Mesendoderm (in vitro differentiated cells): ENCODE measurements at regions not wholly inside any gene's neighbourhood (a gene's known extent, or its start where the extent isn't known, plus 50 kb on each side); places are given as distances from the start of the nearest gene placed in this dataset.
A peak's percentile ranks its signal among the peaks of the same experiment; 100 is the strongest.

Experiments used
- DNase-seq: peaks from one replicate; pipeline ENCODE4 v3.0.0; 2013
- H2AK5ac ChIP-seq: 2 replicates; pipeline ENCODE4 v1.6.1; 2013; ENCODE audit warnings: low read length, inconsistent platforms
- H2BK120ac ChIP-seq: 2 replicates; pipeline ENCODE4 v1.6.1; 2013; ENCODE audit warnings: low read depth, mild to moderate bottlenecking, low read length, moderate library complexity, mixed read lengths
- H2BK15ac ChIP-seq: replicated peaks from 2 replicates; pipeline ENCODE4 v1.6.1; 2013; ENCODE audit warnings: low read depth, mild to moderate bottlenecking, moderate library complexity
- H2BK5ac ChIP-seq: 2 replicates; pipeline ENCODE4 v1.6.1; 2013; ENCODE audit warnings: low read length, inconsistent platforms
- H3K18ac ChIP-seq: 2 replicates; pipeline ENCODE4 v1.6.1; 2013; ENCODE audit warnings: mild to moderate bottlenecking, low read length, mixed read lengths
- H3K23ac ChIP-seq: one replicate; pipeline ENCODE4 v1.6.1; 2013; ENCODE audit warnings: low read length
- H3K27ac ChIP-seq: 2 replicates; pipeline ENCODE4 v1.5.1; 2013; ENCODE audit warnings: low read depth, mild to moderate bottlenecking, inconsistent platforms, low read length, moderate library complexity
- H3K27me3 ChIP-seq: 2 replicates; pipeline ENCODE4 v1.6.1; 2013; ENCODE audit warnings: low read length, control low read depth, mild to moderate bottlenecking, inconsistent platforms; ENCODE audit not compliant: insufficient read depth, poor library complexity
- H3K36me3 ChIP-seq: 2 replicates; pipeline ENCODE4 v1.6.1; 2013; ENCODE audit warnings: low read length, inconsistent platforms; ENCODE audit not compliant: control insufficient read depth, insufficient read depth
- H3K4ac ChIP-seq: one replicate; pipeline ENCODE4 v1.6.1; 2013; ENCODE audit warnings: low read depth, mild to moderate bottlenecking, low read length, moderate library complexity
- H3K4me1 ChIP-seq: 2 replicates; pipeline ENCODE4 v1.6.1; 2013; ENCODE audit warnings: low read depth, low read length, inconsistent platforms; ENCODE audit not compliant: control insufficient read depth
- H3K4me2 ChIP-seq: 2 replicates; pipeline ENCODE4 v1.6.1; 2013; ENCODE audit warnings: low read length
- H3K4me3 ChIP-seq: 2 replicates; pipeline ENCODE4 v1.5.1; 2013; ENCODE audit warnings: mild to moderate bottlenecking, low read length
- H3K56ac ChIP-seq: one replicate; pipeline ENCODE4 v1.6.1; 2013; ENCODE audit warnings: low read length
- H3K79me1 ChIP-seq: 2 replicates; pipeline ENCODE4 v1.6.1; 2013; ENCODE audit warnings: low read length, inconsistent platforms
- H3K79me2 ChIP-seq: 2 replicates; pipeline ENCODE4 v1.6.1; 2013; ENCODE audit warnings: mild to moderate bottlenecking, low read length; ENCODE audit not compliant: control insufficient read depth, insufficient read depth
- H3K9ac ChIP-seq: 2 replicates; pipeline ENCODE4 v1.6.1; 2013; ENCODE audit warnings: low read length, inconsistent platforms
- H4K5ac ChIP-seq: one replicate; pipeline ENCODE4 v1.6.1; 2013; ENCODE audit warnings: low read length
- H4K8ac ChIP-seq: one replicate; pipeline ENCODE4 v1.6.1; 2013; ENCODE audit warnings: low read depth, mild to moderate bottlenecking, control low read depth, low read length, moderate library complexity
- WGBS: extraction: QIAGEN DNeasy Blood & Tissue Kit; methylation state at CpG from one replicate; pipeline ENCODE4 v1.1.7; 2013; ENCODE audit warnings: low lambda C conversion rate, missing lambda C conversion rate; ENCODE audit not compliant: insufficient coverage; ENCODE audit errors: extremely low coverage; 5-methylcytosine and 5-hydroxymethylcytosine counted together

GRCh38 chr19:30712431-30713337 is 340.5 kb downstream of the ZNF536 start:
- Histone ChIP-seq H3K36me3 (no peaks in the 10 kb centered on the region), H3K79me1 (no peaks in the 10 kb centered on the region), H2AK5ac (no peak overlapping the region), H4K5ac (no peak overlapping the region), H2BK120ac (no peak overlapping the region), H3K4me3 (no peak overlapping the region), H3K4ac (no peak overlapping the region), H3K4me2 (no peak overlapping the region), H3K27me3 (no peaks in the 10 kb centered on the region), H3K18ac (no peak overlapping the region), H3K79me2 (no peaks in the 10 kb centered on the region), H2BK5ac (no peak overlapping the region), H3K9ac (no peak overlapping the region), H3K4me1 (peaks cover 4% of the 10 kb centered on the region), H3K23ac (no peak overlapping the region), H2BK15ac (no peak overlapping the region), H3K27ac (no peak overlapping the region), H4K8ac (no peak overlapping the region), H3K56ac (no peak overlapping the region)
- DNase-seq, result no peak
- no CpG with 5 or more reads among the region's 7 CpGs for WGBS

GRCh38 chr19:30711826-30712225 is 339.6 kb downstream of the ZNF536 start:
- no peak overlapping the region for H2BK120ac ChIP-seq
- no peak for DNase-seq
- H3K36me3 ChIP-seq, result no peaks in the 10 kb centered on the region
- no peak overlapping the region for H3K18ac ChIP-seq
- H4K8ac ChIP-seq, result no peak overlapping the region
- H3K79me1 ChIP-seq, result no peaks in the 10 kb centered on the region
- H3K4me3 ChIP-seq, result no peak overlapping the region
- no peak overlapping the region for H2BK15ac ChIP-seq
- H3K27ac ChIP-seq, result no peak overlapping the region
- no peak overlapping the region for H3K56ac ChIP-seq
- no peak overlapping the region for H3K4ac ChIP-seq
- no peaks in the 10 kb centered on the region for H3K27me3 ChIP-seq
- H3K9ac ChIP-seq, result no peak overlapping the region
- H4K5ac ChIP-seq, result no peak overlapping the region
- H3K4me1 ChIP-seq, result peaks cover 4% of the 10 kb centered on the region
- H3K79me2 ChIP-seq, result no peaks in the 10 kb centered on the region
- no peak overlapping the region for H3K23ac ChIP-seq
- no peak overlapping the region for H2AK5ac ChIP-seq
- no peak overlapping the region for H2BK5ac ChIP-seq
- no CpG with 5 or more reads among the region's 4 CpGs for WGBS
- H3K4me2 ChIP-seq, result no peak overlapping the region

- no peak overlapping the region for H3K4ac ChIP-seq
- no peaks in the 10 kb centered on the region for H3K79me1 ChIP-seq
- no peak overlapping the region for H3K23ac ChIP-seq
- H2BK5ac ChIP-seq, result no peak overlapping the region
- H3K9ac ChIP-seq, result no peak overlapping the region
- H3K4me1 ChIP-seq, result peaks cover 4% of the 10 kb centered on the region
- no peak overlapping the region for H3K4me2 ChIP-seq
- H3K27me3 ChIP-seq, result no peaks in the 10 kb centered on the region
- H2AK5ac ChIP-seq, result no peak overlapping the region
- H4K8ac ChIP-seq, result no peak overlapping the region
- no peak overlapping the region for H2BK120ac ChIP-seq
- H3K36me3 ChIP-seq, result no peaks in the 10 kb centered on the region
- no peak for DNase-seq
- H3K18ac ChIP-seq, result no peak overlapping the region
- no peak overlapping the region for H2BK15ac ChIP-seq
- no peak overlapping the region for H3K27ac ChIP-seq
- H3K56ac ChIP-seq, result peak overlapping the region; percentile 0
- H4K5ac ChIP-seq, result no peak overlapping the region
- H3K79me2 ChIP-seq, result no peaks in the 10 kb centered on the region
- WGBS, result no CpG with 5 or more reads among the region's 17 CpGs
- H3K4me3 ChIP-seq, result no peak overlapping the region
Measured at GRCh38 chr19:30711296-30711695, 339.1 kb downstream of the ZNF536 start.

GRCh38 chr19:30710721-30711120 is 338.5 kb downstream of the ZNF536 start:
- Histone ChIP-seq H3K56ac (no peak overlapping the region), H3K27me3 (no peaks in the 10 kb centered on the region), H3K4me1 (peaks cover 4% of the 10 kb centered on the region), H3K79me2 (no peaks in the 10 kb centered on the region), H2BK15ac (no peak overlapping the region), H4K8ac (no peak overlapping the region), H3K18ac (no peak overlapping the region), H2BK120ac (no peak overlapping the region), H3K9ac (no peak overlapping the region), H3K4me3 (no peak overlapping the region), H2AK5ac (no peak overlapping the region), H4K5ac (no peak overlapping the region), H2BK5ac (no peak overlapping the region), H3K23ac (no peak overlapping the region), H3K36me3 (no peaks in the 10 kb centered on the region), H3K27ac (no peak overlapping the region), H3K4ac (no peak overlapping the region), H3K4me2 (no peak overlapping the region), H3K79me1 (no peaks in the 10 kb centered on the region)
- no peak for DNase-seq
- WGBS, result no CpG with 5 or more reads among the region's 12 CpGs

GRCh38 chr19:30708416-30709178 is 336.4 kb downstream of the ZNF536 start:
- H2BK15ac ChIP-seq, result no peak overlapping the region
- no peak overlapping the region for H3K23ac ChIP-seq
- H3K56ac ChIP-seq, result no peak overlapping the region
- H4K8ac ChIP-seq, result no peak overlapping the region
- no peak overlapping the region for H2AK5ac ChIP-seq
- no CpG with 5 or more reads among the region's 11 CpGs for WGBS
- H2BK120ac ChIP-seq, result no peak overlapping the region
- H3K4ac ChIP-seq, result no peak overlapping the region
- no peaks in the 10 kb centered on the region for H3K79me1 ChIP-seq
- no peaks in the 10 kb centered on the region for H3K79me2 ChIP-seq
- H3K9ac ChIP-seq, result no peak overlapping the region
- no peak overlapping the region for H3K4me2 ChIP-seq
- H3K36me3 ChIP-seq, result no peaks in the 10 kb centered on the region
- H3K27me3 ChIP-seq, result no peaks in the 10 kb centered on the region
- H2BK5ac ChIP-seq, result no peak overlapping the region
- no peak for DNase-seq
- H3K18ac ChIP-seq, result no peak overlapping the region
- no peak overlapping the region for H4K5ac ChIP-seq
- no peak overlapping the region for H3K4me3 ChIP-seq
- H3K27ac ChIP-seq, result no peak overlapping the region
- H3K4me1 ChIP-seq, result peaks cover 4% of the 10 kb centered on the region
